RWPE2 (cell line): ENCODE measurements at regions not wholly inside any gene's neighbourhood (a gene's known extent, or its start where the extent isn't known, plus 50 kb on each side); places are given as distances from the start of the nearest gene placed in this dataset.

Experiments used
- ATAC-seq: fragments of 200-7000 bp; cut with Tn5 transposase; 3 replicates; pipeline ENCODE4 v1.9.1; 2021; ENCODE audit warnings: low read depth
- DNase-seq: peaks from one replicate; pipeline ENCODE4 v3.0.0-alpha.2; 2020; ENCODE audit warnings: low spot score
- H3K27ac ChIP-seq: fragments of 450-650 bp; 2 replicates; pipeline ENCODE4 v1.5.1; 2017; ENCODE audit warnings: mild to moderate bottlenecking; ENCODE audit not compliant: poor library complexity, severe bottlenecking
- H3K27me3 ChIP-seq: fragments of 250-450 bp; sonication (Bioruptor Pico); 2 replicates; pipeline ENCODE4 v1.5.1; 2021; ENCODE audit warnings: mild to moderate bottlenecking, moderate library complexity; ENCODE audit not compliant: insufficient read depth, poor library complexity, severe bottlenecking
- H3K36me3 ChIP-seq: fragments of 250-450 bp; sonication (Bioruptor Pico); 2 replicates; pipeline ENCODE4 v1.5.1; 2020; ENCODE audit warnings: low read depth, mild to moderate bottlenecking, moderate library complexity
- H3K4me1 ChIP-seq: fragments of 250-450 bp; sonication (Bioruptor Pico); 2 replicates; pipeline ENCODE4 v1.5.1; 2021; ENCODE audit warnings: mild to moderate bottlenecking, moderate library complexity; ENCODE audit not compliant: insufficient read depth, poor library complexity, severe bottlenecking
- H3K4me3 ChIP-seq: fragments of 250-450 bp; sonication (Bioruptor Pico); 2 replicates; pipeline ENCODE4 v1.5.1; 2021; ENCODE audit warnings: mild to moderate bottlenecking, moderate library complexity; ENCODE audit not compliant: severe bottlenecking
- H3K9me3 ChIP-seq: fragments of 250-450 bp; sonication (Bioruptor Pico); 2 replicates; pipeline ENCODE4 v1.5.1; 2021; ENCODE audit warnings: mild to moderate bottlenecking, moderate library complexity; ENCODE audit not compliant: severe bottlenecking
- CTCF ChIP-seq: fragments of 450-650 bp; IDR thresholded peaks from one replicate; pipeline ENCODE4 v1.5.1; 2017; ENCODE audit warnings: mild to moderate bottlenecking, moderate library complexity; ENCODE audit not compliant: poor library complexity, severe bottlenecking

- Histone ChIP-seq H3K36me3 (no peaks in the 10 kb centered on the region), H3K4me3 (no peak overlapping the region), H3K9me3 (no peaks in the 10 kb centered on the region), H3K27me3 (no peaks in the 10 kb centered on the region), H3K4me1 (peaks cover 35% of the 10 kb centered on the region), H3K27ac (peak overlapping the region; percentile 90)
- no peak for DNase-seq
- TF ChIP-seq CTCF: no peak
- peak; percentile 41; the same call in 1 of the 3 replicates for ATAC-seq
These were observed 73.8 kb upstream of the OSBPL8 start for GRCh38 chr12:76633415-76633814.

DNA sequence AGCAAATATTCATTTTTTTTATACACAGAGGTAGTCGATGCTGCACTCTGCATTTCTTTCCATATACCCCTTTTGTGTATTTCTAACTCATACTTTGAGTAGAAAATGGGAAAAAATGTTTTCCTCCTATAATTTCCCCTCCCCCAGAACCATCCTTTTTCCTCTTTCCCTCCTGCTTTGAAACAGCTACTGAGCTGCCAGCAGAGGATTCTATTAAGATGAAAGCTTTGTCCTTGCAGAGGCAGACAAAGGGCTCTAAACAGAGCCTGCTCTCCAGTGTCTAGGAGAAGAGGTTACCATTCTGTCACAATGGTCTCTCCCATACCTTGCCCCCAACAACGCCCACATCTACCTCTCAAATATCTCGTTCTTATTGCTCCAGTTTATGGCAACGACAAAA is 74.6 kb upstream of the OSBPL8 start:
- no peak for ATAC-seq
- no peak for DNase-seq
- Histone ChIP-seq H3K36me3 (no peaks in the 10 kb centered on the region), H3K4me1 (peaks cover 35% of the 10 kb centered on the region), H3K27ac (peak overlapping the region; percentile 90), H3K9me3 (no peaks in the 10 kb centered on the region), H3K4me3 (no peak overlapping the region), H3K27me3 (no peaks in the 10 kb centered on the region)
- no peak for TF ChIP-seq CTCF

- no peaks in the 10 kb centered on the region for H3K36me3 ChIP-seq
- H3K9me3 ChIP-seq: no peaks in the 10 kb centered on the region
- ATAC-seq (peak; percentile 53), DNase-seq (no peak)
- TF ChIP-seq CTCF: no peak
- peaks cover 35% of the 10 kb centered on the region for H3K4me1 ChIP-seq
- no peaks in the 10 kb centered on the region for H3K27me3 ChIP-seq
- no peak overlapping the region for H3K4me3 ChIP-seq
- H3K27ac ChIP-seq: peak overlapping the region; percentile 90
These were observed 76.6 kb upstream of the OSBPL8 start for GRCh38 chr12:76636121-76636692.

DNA sequence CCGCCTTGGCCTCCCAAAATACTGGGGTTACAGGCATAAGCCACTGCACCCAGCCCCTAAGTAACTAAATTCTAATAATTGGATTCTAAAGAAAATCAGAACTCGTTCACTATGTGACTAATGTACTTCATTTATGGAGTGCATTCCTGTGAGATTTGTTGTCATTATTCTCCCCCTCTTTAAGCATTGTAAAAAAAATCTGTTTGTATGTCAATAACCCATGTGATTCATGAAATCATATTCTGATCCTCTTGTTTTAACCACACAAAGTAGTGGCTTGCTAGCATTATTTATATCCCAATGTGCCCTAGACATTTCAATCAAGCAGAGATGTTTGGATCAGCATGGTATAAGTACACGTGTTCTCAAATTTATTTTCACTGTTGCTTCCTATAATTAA is 78.2 kb upstream of the OSBPL8 start:
- Histone ChIP-seq H3K4me1 (peaks cover 35% of the 10 kb centered on the region), H3K9me3 (no peaks in the 10 kb centered on the region), H3K4me3 (no peak overlapping the region), H3K36me3 (no peaks in the 10 kb centered on the region), H3K27ac (peak overlapping the region; percentile 90), H3K27me3 (no peaks in the 10 kb centered on the region)
- peak; percentile 82 for ATAC-seq
- no peak for DNase-seq
- TF ChIP-seq CTCF: no peak

GRCh38 chr12:76639646-76640045 is 80.1 kb upstream of the OSBPL8 start:
- Histone ChIP-seq H3K36me3 (no peaks in the 10 kb centered on the region), H3K4me1 (peaks cover 31% of the 10 kb centered on the region), H3K4me3 (no peak overlapping the region), H3K9me3 (no peaks in the 10 kb centered on the region), H3K27ac (no peak overlapping the region), H3K27me3 (no peaks in the 10 kb centered on the region)
- no peak for DNase-seq
- TF ChIP-seq CTCF: no peak
- ATAC-seq: no peak
